NCI-H748 (cell line): ENCODE measurements at regions not wholly inside any gene's neighbourhood (a gene's known extent, or its start where the extent isn't known, plus 50 kb on each side); places are given as distances from the start of the nearest gene placed in this dataset.

Experiments
- DNase-seq: peaks from one replicate; lab custom pipeline; 2025; ENCODE audit not compliant: unreplicated experiment; lab: John Stamatoyannopoulos, UW

DNA sequence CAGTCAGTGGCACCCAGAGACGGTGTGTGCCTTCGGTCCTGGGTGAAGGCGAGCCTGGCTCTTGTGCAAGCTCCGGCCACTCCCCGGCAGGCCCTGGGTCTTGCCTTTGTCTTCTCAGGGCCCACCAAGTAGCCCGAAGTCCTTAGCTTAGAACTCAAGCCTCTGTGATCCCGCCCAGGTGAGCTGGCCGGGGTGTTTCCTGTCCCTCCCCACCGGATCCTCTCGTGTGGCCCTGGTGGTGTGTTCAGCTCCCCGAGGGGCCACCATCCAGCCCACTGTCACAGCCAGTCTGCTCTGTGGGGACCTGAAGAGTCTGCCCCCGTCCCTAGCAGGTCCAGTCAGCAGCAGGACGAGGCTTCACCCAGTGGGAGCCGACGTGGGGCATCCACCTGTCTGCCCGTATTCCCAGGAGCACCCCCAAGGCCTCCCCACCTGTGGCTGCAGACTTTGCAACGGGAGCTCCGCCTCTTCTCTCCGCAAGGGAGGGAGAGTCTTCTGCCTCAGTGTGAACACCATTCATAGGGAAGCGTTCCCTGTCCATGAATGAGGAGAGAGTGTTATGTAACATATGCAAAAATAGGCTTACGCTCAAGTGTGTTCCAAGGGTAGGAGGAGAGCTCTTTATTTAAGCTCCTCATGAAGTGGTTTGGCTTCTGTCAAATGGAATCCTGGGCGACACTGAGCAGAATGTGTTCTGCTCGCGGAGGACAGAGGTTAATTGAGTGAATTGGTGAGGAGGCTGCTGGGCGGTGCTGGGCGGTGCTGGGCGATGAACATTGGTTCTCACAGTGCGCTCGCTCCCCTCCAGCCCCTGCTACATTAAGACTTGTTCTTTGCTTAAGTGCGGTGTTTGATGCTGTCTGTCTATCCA lies 108.9 kb downstream of the CRYAA start:
- no peak for DNase-seq

- DNase-seq: no peak
These were observed 108.0 kb downstream of the CRYAA start for GRCh38 chr21:43276811-43277210.

GRCh38 chr21:43275421-43276211 lies 106.8 kb downstream of the CRYAA start:
- DNase-seq: no peak

DNA sequence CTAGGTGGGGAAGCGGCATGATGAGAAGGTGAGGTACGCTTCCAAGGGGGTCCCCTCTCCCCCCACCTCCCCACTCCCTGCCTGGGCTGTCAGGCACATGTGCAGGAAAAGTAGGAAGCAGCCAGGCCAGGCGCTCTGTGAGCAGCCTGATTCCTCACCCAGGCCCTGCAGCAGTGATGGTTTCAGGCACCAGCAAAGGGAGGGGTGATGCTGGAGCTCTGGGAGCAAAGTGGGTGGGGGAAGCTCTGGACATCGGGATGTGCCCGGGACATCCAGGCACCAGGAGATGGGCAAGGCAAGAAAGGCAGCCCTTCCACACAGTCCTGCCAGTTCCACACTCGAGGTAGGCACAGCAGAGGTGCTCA lies 106.1 kb downstream of the CRYAA start:
- no peak for DNase-seq

DNA sequence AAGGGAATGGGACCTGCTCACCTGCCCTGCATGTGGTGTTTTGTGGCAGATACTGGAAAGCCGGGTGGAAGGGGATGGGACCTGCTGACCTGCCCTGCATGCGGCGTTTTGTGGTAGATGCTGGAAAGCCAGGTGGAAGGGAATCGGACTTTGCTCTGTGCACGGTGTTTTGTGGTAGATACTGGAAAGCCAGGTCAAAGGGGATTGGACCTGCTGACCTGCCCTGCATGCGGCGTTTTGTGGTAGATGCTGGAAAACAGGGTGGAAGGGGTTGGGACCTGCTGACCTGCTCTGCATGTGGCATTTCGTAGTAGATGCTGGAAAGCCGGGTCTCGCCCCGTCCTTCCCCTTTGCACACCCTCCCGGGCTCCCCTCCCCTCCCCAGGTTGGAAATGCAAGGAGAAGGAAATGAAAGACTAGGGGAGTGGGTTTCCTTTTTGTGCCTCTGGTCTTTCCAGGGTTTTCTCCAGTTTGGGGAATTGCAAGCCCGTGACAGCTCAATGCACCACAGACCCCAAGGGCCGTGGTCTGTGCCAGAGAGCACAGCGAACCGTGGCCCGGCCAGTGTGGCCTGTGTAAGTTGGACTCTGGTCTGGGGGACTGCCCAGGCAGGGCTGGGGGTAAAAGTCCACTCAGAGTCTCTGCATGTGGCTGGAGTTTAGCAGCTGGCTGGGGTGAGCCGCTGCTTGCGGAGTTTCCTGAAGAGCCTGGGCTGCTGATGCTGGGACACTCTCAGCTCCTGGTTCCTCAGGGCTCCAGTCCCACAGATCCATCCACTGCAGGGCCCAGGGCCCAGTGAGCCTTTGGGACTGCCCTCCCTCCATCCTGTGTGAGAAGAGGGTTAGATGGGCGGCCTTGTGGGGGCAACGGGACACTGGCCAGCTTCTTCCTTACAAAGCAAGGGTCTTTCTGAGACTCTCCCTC lies 105.5 kb downstream of the CRYAA start:
- DNase-seq: no peak

DNA sequence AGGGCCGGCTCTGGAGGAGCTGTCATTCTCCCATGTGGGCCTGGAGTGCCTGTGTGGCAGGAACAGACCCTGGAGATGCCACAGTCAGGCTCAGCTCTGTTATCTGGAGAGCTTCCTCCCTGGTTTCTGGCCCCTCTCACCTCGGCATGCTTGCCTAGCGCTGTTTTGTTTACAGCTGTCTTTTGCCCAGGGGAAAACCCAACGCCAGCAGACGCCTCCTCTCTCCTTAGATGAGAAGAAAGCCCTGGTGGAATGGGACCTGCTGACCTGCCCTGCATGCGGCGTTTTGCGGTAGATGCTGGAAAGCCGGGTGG lies 104.9 kb downstream of the CRYAA start:
- DNase-seq: no peak

DNA sequence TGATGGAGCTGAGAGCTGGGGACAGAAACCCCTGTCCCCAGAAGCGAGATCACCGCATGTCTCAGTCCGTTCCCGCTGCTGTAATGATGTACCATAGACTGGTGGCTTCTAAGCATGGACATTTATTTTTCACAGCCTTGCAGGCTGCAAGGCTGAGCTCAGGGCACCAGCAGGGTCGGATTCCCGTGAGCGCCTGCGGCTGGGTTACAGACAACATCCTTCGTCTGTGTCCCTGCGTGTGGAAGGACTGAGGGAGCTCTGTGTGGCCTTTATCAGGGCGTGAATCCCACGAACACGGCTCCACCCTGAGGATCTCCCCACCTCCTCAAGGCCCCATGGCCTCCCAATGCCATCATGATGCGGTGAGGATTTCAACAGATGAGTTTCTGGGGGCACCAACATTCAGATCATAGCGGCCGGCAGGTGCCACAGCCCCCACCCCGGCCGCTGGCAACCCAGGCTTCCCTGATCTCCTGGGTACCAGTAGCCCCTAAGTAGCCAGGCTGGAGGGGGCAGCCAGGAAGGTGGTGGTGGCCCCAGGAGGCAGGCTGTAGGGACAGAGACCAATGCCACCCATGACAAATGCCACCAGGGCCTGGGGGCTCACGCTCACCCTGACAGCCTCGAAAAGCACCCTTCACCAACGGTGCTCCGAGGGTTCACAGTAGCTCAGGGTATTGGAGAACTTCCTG lies 104.4 kb downstream of the CRYAA start:
- no peak for DNase-seq

GRCh38 chr21:43272591-43272990 lies 103.8 kb downstream of the CRYAA start:
- DNase-seq: no peak

GRCh38 chr21:43271452-43272020 lies 102.7 kb downstream of the CRYAA start:
- no peak for DNase-seq

- no peak for DNase-seq
These were observed 102.0 kb downstream of the CRYAA start for GRCh38 chr21:43270800-43271301.

- no peak for DNase-seq
These were observed 101.3 kb downstream of the CRYAA start for GRCh38 chr21:43269957-43270705.

- DNase-seq: no peak
These were observed 100.6 kb downstream of the CRYAA start for GRCh38 chr21:43269440-43269839.

DNA sequence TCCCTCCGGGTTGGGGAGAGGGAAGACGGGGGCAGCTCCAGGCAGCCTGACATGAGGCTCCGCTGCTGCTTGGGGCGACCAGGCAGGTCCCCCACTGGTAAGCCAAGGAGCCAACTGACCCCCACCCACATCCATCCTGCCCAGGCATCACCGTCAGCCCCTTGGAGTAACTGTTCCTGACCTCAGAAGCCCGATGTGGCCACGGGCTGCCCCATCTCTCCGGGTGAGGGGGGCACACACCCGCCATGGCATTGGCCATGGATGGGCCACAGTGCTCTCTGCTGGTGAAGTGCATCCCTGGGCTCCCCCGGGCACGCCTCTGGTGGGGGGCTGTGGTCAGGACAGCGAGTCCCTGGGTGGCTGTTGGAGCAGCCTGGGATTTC lies 100.0 kb downstream of the CRYAA start:
- no peak for DNase-seq

DNA sequence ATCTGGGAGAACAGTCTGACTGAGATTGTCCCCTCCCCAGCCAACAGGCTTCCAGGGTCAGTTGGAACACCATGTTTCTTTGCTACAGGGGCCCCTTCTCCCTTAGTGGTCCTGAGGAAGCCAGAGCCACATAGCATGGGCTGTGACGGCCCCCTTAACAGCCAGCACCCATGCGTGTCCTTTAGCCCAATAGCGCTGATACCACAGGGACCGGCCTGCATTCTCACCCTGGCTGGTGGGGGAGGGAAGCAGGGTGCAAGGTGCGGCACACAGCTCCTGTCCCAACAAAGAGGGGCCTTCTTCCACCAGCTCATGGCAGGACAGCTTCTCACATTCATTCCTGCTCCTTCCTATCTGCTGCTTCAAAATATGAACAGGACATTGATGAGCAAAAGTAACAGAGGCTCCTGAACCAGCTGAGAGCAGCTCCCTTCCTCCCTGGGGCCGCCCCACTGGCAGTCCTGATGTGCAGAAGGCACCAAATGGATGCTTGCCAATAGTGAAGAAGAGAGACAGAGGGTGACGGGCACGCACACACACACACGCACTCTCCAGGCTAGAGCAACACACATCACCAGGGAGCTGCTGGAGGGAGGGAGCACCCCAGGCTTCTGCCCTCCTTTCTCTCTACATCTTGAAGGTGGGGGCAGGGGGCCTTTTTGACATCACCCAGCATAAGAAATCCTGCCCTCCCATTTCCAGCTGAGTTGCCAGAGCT lies 99.4 kb downstream of the CRYAA start:
- no peak for DNase-seq

DNA sequence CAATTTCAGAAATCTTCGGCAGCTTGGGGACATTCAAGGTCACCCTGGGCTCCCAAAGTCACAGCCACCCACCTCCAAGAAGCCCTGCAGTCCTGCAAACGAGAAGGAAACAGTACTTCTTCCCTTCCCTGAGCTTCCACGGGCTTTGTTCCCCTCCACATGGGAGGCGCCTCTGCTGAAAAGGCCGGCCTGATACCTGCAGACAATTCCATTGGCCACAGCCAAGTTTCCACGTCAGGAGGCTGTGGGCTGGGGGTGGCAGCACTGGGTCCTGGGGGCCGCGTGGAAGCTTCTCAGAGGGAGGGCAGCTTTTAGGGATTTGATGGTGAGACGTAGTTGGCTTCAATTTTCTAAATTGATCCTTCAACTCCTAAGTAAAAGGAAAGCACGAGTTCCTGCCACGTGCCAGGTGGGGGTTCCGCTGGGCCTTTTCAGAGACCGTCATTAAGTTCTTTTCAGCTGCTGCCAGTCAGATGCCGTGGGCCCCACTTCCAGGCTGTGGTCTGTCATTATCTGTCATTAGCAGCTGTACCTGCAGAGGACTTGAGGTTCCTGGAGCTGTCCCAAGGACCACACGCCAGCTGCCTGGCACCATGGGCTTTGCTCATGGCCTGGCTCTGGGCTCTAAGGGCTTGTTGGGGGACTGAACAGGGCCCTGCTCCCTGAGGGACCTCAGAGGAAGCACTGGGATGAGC lies 98.7 kb downstream of the CRYAA start:
- DNase-seq: no peak

- DNase-seq: no peak
These were observed 97.7 kb downstream of the CRYAA start for GRCh38 chr21:43266534-43266933.

DNA sequence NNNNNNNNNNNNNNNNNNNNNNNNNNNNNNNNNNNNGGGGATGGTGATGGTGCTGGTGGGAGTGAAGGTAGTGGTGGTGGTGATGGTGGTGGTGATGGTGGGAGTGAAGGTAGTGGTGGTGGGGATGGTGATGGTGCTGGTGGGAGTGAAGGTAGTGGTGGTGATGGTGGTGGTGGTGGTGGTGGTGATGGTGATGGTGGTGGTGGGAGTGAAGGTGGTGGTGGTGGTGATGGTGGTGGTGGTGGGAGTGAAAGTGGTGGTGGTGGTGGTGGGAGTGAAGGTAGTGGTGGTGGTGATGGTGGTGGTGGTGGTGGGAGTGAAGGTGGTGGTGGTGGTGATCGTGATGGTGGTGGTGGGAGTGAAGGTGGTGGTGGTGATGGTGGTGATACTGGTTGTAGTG lies 93.6 kb downstream of the CRYAA start:
- DNase-seq: no peak
